ENCODE measurements at regions not wholly inside any gene's neighbourhood (a gene's known extent, or its start where the extent isn't known, plus 50 kb on each side); places are given as distances from the start of the nearest gene placed in this dataset.

DNA sequence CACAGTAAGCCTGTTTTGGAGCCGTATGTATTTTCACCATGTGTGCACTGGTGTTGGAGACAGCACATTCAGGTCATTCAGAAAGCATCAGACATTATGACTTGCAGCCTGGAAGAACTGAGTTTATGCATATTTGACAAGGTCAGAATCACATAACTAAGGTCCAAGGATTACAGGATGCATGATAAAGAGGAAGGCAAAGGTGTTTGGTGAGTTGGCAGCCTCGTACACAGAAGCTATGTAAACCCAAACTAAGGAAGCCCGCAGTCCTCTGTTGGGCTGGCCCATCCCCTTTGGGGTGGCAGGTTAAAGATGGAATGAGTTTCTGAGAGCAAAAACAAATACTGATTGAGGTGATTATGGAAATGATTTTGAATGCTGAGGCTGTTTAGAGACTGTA, 218.4 kb downstream of the KTN1 start:
- TF ChIP-seq, protein P1, sequence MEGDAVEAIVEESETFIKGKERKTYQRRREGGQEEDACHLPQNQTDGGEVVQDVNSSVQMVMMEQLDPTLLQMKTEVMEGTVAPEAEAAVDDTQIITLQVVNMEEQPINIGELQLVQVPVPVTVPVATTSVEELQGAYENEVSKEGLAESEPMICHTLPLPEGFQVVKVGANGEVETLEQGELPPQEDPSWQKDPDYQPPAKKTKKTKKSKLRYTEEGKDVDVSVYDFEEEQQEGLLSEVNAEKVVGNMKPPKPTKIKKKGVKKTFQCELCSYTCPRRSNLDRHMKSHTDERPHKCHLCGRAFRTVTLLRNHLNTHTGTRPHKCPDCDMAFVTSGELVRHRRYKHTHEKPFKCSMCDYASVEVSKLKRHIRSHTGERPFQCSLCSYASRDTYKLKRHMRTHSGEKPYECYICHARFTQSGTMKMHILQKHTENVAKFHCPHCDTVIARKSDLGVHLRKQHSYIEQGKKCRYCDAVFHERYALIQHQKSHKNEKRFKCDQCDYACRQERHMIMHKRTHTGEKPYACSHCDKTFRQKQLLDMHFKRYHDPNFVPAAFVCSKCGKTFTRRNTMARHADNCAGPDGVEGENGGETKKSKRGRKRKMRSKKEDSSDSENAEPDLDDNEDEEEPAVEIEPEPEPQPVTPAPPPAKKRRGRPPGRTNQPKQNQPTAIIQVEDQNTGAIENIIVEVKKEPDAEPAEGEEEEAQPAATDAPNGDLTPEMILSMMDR (IDR thresholded peaks at IDR 0.05) = no peak
- TF ChIP-seq EP300 (IDR thresholded peaks at IDR 0.05) = no peak
